NCI-H345 (cell line): ENCODE measurements at regions not wholly inside any gene's neighbourhood (a gene's known extent, or its start where the extent isn't known, plus 50 kb on each side); places are given as distances from the start of the nearest gene placed in this dataset.
"Not testable (repeated sequence)": the region's sequence is repeated elsewhere in the genome, so short reads cannot be mapped to it uniquely, and the experiment has no call there.

Experiments used
- DNase-seq: peaks from one replicate; lab custom pipeline; 2025; lab: John Stamatoyannopoulos, UW

DNA sequence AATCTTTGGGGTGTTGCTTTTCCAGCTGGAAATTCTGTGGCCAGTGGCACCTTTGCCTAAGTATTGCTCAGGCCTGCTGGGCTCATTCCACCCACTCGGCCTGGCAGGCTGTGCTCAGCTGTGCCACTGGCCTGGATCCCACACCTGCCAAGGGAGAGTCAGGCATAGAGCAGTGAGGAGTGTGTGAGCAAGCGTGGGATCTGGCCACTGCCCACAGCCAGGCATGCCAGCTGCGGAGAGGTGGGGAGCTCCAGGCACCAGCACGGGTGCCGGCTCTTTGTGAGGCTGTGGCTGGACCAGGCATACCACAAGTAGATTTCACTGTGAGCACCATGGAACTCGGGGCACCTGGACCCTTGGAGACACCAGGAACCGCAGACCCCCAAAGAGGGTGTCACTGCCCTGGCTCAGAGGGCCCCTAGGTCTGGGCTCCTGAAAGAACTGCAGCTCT is 118.1 kb upstream of the MAP2 start:
- no peak for DNase-seq

- no peak for DNase-seq
These were observed 116.5 kb upstream of the MAP2 start for GRCh38 chr2:209307161-209308001.

- DNase-seq: no peak
These were observed 115.4 kb upstream of the MAP2 start for GRCh38 chr2:209308415-209308814.

GRCh38 chr2:209311948-209312347 is 111.9 kb upstream of the MAP2 start:
- DNase-seq: no peak

GRCh38 chr2:209312450-209312849 is 111.4 kb upstream of the MAP2 start:
- not testable (repeated sequence) for DNase-seq

DNA sequence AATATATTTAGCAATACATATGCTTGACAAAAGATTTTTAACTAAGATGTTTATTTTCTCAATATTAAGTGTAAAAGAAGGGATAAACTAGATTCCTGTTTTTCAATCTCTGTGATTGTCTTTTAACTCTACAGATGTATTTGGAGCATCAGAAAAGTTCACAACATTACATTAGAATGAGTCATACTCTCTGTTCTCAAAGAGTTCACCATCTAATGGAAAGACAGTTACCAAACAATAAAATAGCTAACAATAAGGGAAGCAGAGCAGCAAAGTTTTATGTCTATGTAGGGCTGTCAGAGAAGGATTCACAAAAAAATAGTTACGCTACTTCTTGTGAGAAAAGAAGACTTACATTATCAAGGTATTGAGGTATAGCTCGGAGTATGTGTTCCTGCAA is 109.2 kb upstream of the MAP2 start:
- no peak for DNase-seq

- DNase-seq: no peak
These were observed 107.7 kb upstream of the MAP2 start for GRCh38 chr2:209316141-209316540.

DNA sequence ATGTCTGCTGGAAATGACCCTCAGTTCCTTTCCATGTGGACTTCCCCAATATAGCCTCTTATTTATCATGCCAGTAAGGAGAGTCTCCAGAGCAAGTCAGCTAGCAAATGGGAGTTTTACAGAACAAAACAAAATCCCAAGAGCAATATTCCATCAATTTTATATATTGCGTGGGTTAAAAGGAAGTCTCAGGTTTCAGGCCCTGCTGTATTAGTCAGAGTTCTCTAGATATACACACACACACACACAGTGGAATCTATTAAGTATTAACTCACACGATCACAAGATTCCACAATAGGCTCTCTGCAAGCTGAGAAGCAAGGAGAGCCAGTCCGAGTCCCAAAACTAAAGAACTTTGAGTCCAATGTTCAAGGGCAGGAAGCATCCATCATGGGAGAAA is 102.8 kb upstream of the MAP2 start:
- DNase-seq: no peak

DNA sequence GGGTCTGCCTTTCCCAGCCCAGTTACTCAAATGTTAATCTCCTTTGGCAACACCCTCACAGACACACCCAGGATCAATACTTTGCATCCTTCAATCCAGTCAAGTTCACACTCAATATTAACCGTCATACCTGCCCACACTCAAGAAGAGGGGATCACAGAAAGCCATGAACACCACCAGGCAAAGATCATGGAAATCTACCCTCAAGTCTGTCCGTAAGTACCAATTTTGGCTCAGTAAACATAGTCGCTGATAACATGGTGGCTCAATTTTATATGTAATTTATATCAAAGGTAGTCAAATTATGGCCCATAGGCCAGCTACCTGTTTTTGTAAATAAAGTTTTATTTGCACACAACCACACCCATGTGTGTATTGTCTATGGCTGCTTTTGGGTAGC is 102.3 kb upstream of the MAP2 start:
- no peak for DNase-seq

- DNase-seq: peak; percentile 1
These were observed 101.8 kb upstream of the MAP2 start for GRCh38 chr2:209322041-209322440.

DNA sequence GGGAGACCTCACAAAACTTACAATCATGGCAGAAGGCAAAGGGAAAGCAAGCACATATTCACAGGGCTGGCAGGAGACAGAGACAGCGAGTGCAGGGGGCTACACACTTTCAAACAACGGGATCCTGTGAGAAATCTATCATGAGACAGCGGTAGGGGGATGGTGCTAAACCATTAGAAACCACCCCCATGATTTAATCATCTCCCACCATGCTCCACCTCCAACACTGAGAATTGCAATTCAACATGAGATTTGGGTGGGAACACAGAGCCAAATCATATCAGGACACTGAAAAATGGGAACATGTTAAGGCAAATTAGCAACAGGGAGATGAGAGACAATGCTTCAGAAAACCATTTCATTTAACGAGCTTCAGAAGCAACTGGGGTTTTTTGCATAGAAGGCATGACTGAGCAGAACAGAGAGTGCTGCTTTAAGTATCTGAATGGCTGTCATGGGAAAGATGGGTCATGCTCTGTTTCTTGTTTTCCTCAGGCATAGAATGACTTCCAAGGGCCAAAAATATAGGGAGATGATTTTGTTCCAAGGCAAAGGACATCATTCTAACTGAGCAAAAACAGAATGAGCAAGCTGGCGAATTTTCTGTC is 100.8 kb upstream of the MAP2 start:
- no peak for DNase-seq

DNA sequence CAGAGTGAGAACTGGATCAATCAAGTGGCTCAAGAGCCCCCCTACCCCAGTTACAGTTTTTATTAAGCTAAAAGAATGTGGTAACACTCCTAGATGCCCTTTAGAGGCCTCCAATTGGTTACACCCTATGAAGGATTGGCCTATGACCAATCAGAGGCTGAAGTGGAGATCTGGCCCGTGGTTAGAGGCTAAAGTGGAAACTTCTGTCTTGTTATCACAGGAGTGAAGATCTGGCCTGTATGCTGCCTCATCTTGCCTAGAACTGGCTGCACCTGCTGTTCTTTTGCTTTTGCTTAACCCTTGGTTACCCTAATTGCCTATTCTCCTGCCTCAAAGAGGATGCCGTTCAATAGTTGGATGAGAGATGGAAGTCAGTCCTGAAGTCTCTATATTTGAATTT is 100.1 kb upstream of the MAP2 start:
- DNase-seq: no peak

DNA sequence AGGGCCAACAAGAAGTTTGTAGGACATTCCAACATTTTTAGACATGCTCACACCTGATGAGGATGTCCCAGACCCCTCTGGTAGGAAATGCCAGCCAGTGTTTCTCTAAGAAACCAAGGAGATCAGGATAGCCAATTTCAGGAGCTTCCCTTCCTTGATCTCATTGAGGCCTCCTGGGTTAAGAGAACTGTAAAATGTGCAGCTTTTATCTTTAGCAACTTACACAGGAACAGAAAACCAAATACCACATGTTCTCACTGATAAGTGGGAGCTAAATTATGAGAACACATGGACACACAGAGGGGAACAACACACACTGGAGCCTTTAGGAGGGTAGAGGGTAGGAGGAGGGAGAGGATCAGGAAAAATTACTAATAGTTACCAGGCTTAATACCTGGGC is 99.6 kb upstream of the MAP2 start:
- DNase-seq: no peak

GRCh38 chr2:209331291-209331844 is 92.5 kb upstream of the MAP2 start:
- peak; percentile 51 for DNase-seq

- peak; percentile 77 for DNase-seq
These were observed 89.4 kb upstream of the MAP2 start for GRCh38 chr2:209334188-209335017.

DNA sequence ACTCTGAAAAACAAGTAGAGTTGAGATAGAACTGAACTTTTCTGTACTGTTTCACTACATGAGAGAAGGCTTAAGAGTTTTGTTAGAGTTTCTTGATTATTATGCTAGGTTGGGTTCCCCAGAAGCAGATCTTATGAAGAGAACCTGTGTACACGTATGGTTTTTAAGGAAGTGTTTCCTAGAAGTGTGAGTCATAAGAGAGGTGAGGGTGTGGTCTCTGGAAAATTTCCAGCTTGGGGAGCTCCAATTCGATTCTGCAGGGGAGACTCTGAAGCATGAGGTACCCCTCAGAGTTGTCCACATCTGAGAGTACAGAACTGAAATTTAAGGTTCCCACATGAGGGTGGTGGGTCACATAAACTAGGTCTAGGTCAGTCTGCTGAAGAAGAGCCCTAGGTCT is 83.3 kb upstream of the MAP2 start:
- DNase-seq: no peak

GRCh38 chr2:209344349-209344748 is 79.5 kb upstream of the MAP2 start:
- no peak for DNase-seq

- DNase-seq: peak; percentile 1
These were observed 75.4 kb upstream of the MAP2 start for GRCh38 chr2:209348433-209348832.

DNA sequence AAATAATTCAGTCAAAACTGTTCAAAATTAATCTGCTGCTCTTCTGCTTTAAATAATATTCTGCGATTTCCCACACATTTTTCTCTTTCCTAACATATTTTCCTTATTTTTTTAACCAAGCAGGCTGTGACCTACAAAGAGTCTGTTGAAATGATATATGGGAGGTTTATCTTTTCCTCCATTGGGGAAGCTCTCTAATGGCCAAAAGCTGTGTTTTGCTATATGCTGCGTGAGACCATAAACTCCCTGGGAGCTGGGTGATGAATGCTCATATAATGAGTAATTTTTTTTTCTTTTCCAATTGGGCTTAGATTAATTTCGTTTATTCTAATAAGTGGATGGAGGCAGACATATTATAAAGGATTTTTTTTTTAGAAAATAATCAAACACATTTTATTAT is 72.2 kb upstream of the MAP2 start:
- DNase-seq: no peak

DNA sequence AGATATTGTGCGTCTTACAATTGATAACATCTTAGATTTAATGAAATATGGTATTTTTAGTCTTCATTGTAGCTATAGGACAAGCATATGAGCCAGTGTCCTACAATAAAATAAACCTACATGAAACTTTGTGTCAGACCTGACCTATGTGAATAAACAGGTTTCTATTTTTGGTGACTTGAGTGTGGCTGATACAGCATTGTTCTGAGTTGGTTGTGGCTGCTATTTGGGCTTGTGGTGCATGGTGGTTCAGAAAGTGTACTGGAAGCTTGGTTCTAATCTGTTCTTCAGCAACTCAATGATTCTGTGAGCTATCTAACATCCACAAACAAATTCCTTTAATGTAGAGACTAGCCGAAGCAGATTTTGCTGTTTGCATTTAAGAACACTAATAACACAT is 64.9 kb upstream of the MAP2 start:
- DNase-seq: no peak

DNA sequence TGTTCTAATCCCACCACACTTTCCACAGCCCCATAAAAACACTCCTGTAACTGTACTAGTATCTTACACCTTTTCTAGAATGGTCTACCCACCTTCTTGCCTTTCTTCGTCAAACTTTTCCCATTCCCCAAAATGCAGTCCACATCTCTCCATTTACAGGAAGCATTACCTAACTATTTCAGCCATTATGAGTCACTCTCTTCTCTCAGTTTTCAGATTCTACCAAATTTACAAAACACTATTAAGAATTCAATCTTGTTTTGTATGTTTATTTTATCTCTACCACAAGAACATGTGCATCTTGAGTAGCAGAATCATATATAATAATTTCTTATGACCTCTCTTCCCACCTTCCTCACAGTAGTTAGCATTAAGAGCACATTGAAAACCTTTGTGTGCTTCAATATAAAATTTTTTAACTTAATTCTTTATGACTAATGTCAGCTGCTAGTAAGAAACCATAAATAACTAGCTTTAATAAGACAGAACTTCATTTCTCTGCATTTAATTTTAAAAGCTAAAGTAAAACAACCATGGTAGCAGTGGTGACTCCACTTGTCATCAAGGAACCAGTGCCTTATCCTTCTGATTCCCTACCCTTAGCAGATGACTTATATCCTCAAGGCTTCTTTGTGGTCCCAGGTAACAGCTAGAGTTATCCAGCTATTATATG is 56.6 kb upstream of the MAP2 start:
- no peak for DNase-seq

GRCh38 chr2:209368406-209368805 is 55.4 kb upstream of the MAP2 start:
- DNase-seq: no peak
